Bronchial epithelial cell (primary cell): ENCODE measurements at regions not wholly inside any gene's neighbourhood (a gene's known extent, or its start where the extent isn't known, plus 50 kb on each side); places are given as distances from the start of the nearest gene placed in this dataset.

Experiments used
- DNase-seq: peaks from one replicate; pipeline ENCODE4 v3.0.0-alpha.2; 2010; ENCODE audit warnings: low read depth
- FAIRE-seq: peaks from 2 replicates; lab custom pipeline; 2011; peaks lifted over from hg19 to GRCh38; lab: Jason Lieb, UNC
- H3K27me3 ChIP-seq: 2 replicates; pipeline ENCODE4 v1.5.1; 2011; ENCODE audit warnings: low read length; ENCODE audit not compliant: control insufficient read depth, insufficient read depth
- H3K36me3 ChIP-seq: 2 replicates; pipeline ENCODE4 v1.5.1; 2011; ENCODE audit warnings: low read length; ENCODE audit not compliant: control insufficient read depth, insufficient read depth
- H3K4me3 ChIP-seq: 2 replicates; pipeline ENCODE4 v1.5.1; 2011; ENCODE audit warnings: mild to moderate bottlenecking, low read depth, low read length, control low read depth
- TF ChIP-seq, protein P1 (sequence below): IDR thresholded peaks from 2 replicates; pipeline ENCODE4 v1.5.1; 2011; ENCODE audit warnings: mild to moderate bottlenecking, moderate library complexity, low read length, control low read depth, inconsistent platforms; ENCODE audit not compliant: insufficient read depth, severe bottlenecking

DNA sequence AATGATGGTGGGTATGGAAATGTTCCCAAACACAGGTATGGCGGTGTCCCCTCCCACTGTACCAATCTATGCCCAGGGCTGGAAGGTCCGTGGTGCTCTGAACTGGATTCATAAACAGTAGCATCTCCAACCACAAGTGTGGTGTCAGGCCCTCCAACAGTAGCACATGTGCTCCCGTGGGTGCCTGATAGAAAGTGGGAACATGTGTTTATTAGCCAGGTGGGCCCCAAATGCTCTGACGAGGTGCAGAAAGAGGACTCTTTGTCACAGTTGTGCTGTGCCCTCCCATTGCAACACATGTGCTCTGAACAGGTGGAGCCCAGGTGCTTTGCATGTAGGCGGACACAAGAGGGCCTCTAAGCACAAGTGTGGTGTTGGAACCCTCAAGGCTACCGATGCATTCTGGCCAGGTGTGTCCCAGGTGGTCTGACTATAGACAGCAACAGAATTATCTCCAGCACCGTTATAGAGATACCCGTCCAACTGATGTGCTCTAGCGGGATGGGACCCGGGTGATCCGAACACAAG lies 75.4 kb upstream of the ZNF30 start:
- FAIRE-seq: no peak
- DNase-seq: no peak
- H3K27me3 ChIP-seq: no peaks in the 10 kb centered on the region
- H3K4me3 ChIP-seq: no peak overlapping the region
- TF ChIP-seq, protein P1, sequence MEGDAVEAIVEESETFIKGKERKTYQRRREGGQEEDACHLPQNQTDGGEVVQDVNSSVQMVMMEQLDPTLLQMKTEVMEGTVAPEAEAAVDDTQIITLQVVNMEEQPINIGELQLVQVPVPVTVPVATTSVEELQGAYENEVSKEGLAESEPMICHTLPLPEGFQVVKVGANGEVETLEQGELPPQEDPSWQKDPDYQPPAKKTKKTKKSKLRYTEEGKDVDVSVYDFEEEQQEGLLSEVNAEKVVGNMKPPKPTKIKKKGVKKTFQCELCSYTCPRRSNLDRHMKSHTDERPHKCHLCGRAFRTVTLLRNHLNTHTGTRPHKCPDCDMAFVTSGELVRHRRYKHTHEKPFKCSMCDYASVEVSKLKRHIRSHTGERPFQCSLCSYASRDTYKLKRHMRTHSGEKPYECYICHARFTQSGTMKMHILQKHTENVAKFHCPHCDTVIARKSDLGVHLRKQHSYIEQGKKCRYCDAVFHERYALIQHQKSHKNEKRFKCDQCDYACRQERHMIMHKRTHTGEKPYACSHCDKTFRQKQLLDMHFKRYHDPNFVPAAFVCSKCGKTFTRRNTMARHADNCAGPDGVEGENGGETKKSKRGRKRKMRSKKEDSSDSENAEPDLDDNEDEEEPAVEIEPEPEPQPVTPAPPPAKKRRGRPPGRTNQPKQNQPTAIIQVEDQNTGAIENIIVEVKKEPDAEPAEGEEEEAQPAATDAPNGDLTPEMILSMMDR: peak; percentile 14
- H3K36me3 ChIP-seq: no peaks in the 10 kb centered on the region

GRCh38 chr19:34847393-34847792 lies 74.4 kb upstream of the ZNF599 start:
- no peak for DNase-seq
- no peak for FAIRE-seq
- Histone ChIP-seq H3K27me3 (no peaks in the 10 kb centered on the region), H3K4me3 (no peak overlapping the region), H3K36me3 (no peaks in the 10 kb centered on the region)
- TF ChIP-seq, protein P1: no peak

GRCh38 chr19:34844277-34844676 lies 71.3 kb upstream of the ZNF599 start:
- DNase-seq (no peak), FAIRE-seq (no peak)
- Histone ChIP-seq H3K27me3 (no peaks in the 10 kb centered on the region), H3K4me3 (no peak overlapping the region), H3K36me3 (no peaks in the 10 kb centered on the region)
- TF ChIP-seq, protein P1: no peak

- no peaks in the 10 kb centered on the region for H3K27me3 ChIP-seq
- no peak overlapping the region for H3K4me3 ChIP-seq
- FAIRE-seq: no peak
- no peak for DNase-seq
- TF ChIP-seq, protein P1: no peak
- no peaks in the 10 kb centered on the region for H3K36me3 ChIP-seq
These were observed 68.8 kb upstream of the ZNF599 start for GRCh38 chr19:34841780-34842179.

- Histone ChIP-seq H3K4me3 (no peak overlapping the region), H3K36me3 (no peaks in the 10 kb centered on the region), H3K27me3 (no peaks in the 10 kb centered on the region)
- no peak for DNase-seq
- TF ChIP-seq, protein P1: peak; percentile 69
- no peak for FAIRE-seq
These were observed 65.9 kb upstream of the ZNF599 start for GRCh38 chr19:34838753-34839431.
